Left renal pelvis (tissue), 4 donors: ENCODE measurements at regions not wholly inside any gene's neighbourhood (a gene's known extent, or its start where the extent isn't known, plus 50 kb on each side); places are given as distances from the start of the nearest gene placed in this dataset.
"Not testable (repeated sequence)": the region's sequence is repeated elsewhere in the genome, so short reads cannot be mapped to it uniquely, and the experiment has no call there.

Source experiments
- DNase-seq, 4 donors: peaks; one replicate each; pipeline ENCODE4 v3.0.0-alpha.2; 2013; ENCODE audit warnings: low read depth in 4 of 4, low spot score in 3 of 4

DNA sequence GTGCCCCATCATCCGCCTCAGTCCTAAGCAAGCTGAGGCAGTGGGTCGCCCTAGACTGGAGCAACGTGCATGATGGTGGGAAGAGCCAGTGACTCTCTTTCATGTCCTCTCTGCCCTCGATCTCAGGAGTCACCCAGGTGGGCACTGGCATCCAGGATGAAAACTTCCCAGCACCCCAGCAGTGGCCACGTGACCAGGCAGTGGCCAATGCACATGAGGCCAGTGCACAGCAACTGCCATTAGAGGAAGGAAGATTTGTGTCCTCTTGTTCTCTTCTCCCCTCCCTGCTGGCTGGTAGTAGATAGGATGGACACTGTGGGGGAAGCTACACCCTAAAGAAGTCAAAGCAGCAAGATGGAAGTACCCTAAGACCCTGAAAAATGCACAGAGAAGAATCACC, 334.1 kb upstream of the SULF2 start:
- DNase-seq, result not testable (repeated sequence)

DNA sequence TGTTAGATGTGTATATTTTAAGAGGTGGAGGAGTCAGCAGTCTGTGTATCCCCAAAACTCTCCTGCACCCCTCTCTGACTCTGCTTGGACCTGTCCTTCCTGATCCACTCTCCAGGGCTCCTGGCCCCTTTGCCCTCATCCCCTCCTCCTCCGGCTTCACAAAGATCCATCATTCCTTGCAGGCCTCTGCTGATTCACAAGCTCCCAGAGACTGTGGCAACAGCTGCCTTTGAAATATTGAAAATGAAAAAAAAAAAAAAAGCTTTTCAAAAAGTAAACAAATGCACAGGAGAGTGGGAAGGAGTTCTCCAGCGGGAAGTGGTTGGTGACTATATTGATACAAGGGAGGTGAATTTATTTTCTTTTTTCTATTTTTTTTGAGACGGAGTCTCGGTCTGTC, 330.2 kb upstream of the SULF2 start:
- no peak for DNase-seq

DNA sequence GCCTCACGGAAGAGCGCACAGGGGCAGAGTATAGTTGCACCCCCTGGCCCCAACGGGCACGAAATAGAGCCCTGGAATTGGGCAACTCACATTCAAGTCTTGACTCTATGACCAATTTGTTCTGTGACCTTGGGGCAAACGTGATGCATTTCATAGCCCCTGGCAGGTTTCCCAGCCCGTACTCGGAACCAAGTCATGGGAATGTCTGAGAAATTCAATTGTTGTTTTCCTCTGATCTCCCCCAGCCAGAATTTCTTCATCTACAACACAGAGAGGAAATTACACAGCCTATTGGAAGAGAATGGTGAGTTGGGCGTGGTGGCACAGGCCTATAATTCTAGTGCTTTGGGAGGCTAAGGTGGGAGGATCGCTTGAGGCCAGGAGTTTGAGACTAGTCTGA, 322.3 kb upstream of the SULF2 start:
- no peak for DNase-seq

DNA sequence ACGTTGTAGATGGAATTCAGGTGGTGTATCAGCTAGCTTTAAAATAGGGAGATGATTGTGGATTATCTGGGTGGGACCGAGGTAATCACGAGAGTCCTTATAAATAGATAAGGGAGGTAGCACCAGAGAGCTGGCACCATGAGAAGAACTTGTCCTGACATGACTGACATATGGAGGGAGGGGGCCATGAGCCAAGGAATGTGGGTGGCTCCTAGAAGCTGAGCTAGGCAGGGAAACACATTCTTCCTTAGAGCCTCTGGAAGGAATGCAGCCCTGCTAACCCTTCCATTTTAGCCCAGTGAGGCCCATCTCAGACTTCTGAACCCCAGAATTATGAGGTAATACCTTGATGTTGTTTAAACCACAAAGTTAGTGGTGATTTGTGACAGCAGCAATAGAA, 321.1 kb upstream of the SULF2 start:
- no peak for DNase-seq

DNA sequence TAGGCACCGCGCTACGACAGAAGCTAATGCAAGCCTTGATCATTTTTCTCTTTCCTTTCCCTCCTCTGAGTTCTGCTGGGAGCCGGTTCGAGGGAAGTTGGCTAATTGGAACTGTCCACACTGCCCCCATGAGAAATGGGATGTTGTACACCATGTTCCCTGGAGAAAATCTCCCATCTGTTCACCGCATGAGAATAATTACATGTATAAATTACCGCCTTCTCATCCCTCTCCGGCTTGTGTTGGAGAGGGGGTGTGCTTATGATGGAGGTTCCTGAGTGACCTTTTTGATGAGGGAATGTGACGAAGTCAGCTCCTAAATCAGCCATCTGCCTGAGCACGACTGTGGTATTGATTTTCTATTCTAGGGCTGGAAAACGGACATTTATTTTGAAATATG, 320.2 kb upstream of the SULF2 start:
- DNase-seq, result no peak

DNA sequence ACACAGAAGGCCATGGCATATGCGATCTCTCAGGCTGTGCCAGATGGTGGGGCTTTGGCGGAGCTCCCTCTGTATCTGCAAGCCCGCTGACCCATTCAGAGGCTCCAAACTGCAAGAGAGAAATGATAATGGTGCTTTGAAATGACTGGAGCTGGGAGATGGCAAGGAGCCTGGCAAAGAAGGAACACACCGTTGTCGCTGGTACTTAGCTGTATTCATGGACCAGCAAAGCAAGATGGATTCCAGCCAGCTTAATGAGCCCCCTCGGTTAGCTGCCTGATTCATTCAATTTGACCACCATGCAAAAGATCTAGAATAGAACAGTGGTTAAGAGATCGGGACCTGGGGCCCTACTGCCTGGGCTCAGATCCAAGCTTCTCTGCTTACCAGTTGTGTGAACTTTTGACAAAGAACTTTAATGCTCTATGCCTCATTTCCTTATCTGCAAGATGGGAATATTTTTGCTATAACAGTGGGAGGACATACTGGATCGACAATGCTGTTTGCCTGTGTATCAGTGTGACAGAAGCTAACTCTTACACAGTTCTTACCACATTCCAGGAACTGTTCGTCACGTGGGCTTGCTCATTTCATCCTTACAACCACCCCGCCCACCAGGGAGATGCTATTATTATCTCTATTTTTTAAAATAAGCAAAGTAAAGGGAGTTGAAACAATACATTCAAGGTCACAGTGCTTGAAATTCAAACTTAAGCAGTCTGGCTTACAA, 317.8 kb upstream of the SULF2 start:
- no peak for DNase-seq

DNA sequence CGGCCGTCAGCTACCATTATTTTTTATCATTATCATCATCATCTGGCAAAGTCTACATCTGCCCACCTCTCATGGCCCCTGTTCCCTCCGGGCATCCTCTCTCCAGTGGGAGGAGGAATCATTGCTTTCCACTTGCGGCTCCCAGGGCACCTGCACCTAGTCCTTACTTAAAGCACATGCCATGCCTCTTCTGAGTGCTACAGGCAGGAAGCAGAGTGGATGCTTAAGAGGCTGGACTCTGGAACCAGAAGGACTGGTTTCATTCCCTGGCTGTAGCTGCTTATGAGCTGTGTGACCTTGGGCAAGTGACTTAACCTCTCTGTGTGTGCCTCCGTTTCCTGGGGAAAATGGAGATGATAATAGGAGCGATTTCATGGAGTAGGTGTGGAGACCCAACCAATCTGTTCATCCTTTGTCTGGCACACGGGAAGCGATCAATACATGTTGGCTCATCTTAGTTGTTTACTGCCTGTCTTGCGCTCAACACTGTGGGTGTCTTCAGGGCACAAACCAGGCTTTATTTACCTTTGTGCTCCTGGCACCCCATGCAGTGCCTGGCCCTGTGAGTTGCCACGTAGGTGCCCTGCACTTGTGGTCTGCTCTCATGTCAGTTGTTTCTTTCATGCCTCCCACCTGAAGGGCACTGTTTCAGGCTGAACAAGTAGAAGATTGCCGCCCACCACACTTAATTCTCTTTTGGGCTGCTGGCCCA, 317.0 kb upstream of the SULF2 start:
- no peak for DNase-seq

DNA sequence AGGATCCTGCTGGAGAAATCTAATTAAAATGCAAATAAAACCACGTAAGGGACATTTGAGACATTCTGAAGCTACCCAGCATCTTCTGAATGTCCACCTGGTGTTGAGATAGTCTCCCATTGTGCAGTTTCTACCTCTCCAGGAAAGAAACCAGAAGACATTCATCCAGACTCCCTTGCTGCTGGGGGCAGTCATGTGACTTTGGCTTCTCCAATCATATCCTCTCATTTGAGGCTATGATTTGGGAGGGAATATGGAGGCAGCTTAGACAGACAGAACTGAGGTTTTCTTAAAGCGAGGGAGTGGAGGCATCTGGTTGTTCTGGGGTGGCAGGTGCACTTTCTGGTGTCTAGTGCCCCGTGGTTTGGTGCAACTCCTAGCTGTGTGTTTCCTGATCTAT, 315.2 kb upstream of the SULF2 start:
- no peak for DNase-seq

DNA sequence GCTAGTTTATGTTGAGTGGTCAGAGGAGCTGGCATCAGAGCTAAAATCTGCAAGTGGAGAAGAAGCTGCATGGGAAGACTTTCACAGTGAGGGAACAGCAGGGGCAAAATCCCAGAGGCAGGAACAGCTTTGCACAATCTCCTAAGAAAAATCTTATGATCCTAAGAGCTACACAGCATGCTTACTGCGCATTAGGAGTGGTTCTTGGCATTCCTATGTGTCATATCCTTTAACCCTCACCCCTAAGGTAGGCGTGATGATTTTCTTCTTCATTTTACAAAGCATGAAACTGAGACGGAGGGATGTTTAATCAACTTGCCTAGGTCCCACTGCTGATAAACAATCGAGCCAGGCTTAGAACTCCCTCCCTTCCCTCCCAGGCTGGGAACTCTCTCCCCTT, 313.6 kb upstream of the SULF2 start:
- DNase-seq, result no peak

DNA sequence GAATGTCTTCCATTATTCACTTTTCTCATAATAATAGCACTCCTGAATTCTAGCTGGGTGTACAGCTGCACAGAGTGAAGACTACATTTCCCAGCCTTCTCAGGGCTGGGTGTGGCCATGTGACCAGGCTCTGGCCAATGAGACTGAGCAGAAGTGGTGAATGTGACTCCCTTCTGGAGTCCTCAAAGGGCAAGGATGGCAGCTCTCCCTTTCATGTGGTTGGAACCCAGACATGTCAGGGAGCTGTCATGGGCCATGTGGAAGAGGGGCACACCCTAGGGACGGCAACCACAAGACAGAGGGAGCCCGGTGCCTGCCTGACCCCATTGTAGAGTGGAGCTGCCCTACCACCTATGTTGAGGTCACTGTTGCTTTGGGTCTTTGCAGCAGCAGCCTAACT, 312.8 kb upstream of the SULF2 start:
- DNase-seq, result no peak

DNA sequence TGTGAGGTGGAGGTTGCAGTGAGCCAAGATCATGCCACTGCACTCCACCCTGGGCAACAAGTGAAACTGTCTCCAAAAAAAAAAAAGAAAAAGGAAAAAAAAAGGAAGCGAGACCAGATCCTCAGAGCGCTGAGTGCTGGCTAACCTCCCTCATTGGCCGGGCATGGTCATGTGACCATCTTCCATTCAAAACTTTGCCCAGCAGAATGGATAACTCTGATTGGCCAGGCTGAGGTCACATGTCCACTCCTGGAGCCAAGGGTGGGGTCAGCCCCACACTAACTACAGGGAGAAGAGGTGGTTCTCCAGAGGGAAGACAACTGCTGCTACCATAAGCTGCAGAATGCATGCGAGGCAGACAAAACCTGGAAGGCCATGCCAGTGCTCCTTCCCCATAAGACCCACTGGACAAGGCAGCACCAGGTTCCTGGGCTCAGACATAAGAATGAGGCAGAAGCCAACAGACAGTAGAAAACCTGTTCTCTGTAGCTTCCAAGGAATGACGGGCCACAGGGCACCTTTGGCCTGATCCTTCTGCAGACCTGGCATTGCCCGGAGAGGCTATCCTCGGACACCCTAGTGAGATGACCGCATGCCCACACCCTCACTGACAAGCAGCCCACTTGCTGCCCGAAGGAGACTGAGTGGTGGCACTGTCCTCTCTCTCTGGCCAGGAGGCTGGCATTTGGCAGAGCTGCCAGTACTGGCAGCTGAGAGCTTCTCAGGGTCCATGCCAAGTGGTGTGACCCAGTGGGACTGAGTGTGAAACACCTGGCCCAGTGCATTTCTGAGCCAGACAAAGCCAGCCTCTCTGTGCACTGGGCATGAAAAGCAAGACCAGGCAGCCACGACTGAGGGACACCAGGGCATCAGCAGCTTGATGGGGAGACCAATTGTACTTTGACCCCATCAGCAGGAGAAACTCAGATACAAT, 311.9 kb upstream of the SULF2 start:
- DNase-seq, result no peak

DNA sequence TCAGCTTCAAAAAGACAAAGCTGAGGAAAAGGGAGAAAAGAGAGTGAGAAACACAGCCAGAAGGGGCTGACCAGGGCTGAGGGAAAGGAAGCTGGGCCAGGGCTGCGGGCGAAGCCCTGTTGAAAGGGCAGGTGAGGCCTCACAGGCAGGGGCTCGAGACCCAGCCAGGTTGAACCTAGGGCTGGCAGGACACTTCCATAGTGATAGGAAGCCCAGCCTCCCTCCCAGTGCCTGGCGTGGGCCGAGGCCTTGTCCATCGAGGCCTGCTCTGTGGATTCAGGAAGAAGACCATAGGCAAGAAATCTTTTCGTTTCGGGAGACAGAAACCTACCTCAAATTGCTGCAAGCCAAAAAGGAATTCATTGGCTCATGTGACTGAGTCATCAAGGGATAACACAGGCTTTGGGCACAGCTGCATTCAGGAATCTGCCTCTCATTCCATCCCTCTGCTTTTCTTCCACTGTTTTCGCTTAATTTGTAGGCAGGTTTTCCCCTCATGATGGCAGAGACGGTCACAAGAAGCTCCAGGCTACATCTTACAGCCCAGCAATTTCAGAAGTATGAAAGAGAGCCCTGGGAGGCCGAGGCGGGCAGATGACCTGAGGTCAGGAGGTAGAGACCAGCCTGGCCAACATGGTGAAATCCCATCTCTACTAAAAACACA, 311.1 kb upstream of the SULF2 start:
- no peak for DNase-seq

DNA sequence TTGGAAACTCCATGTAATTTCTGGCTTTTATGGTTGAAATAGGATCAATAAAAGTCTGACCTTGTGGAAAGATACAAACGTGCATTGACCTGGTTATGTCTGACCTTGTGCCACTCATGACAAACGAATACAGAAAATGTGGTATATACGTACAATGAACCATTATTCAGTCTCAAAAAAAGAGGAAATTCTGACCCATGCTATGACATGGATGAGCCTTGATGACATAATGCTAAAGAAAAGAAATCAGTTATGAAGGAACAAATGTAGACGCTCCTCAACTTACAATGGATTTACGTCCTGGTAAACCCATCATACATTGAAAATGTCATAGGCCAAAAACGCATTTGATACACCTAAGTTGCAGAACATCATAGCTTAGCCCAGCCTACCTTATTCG, 309.7 kb upstream of the SULF2 start:
- no peak for DNase-seq

DNA sequence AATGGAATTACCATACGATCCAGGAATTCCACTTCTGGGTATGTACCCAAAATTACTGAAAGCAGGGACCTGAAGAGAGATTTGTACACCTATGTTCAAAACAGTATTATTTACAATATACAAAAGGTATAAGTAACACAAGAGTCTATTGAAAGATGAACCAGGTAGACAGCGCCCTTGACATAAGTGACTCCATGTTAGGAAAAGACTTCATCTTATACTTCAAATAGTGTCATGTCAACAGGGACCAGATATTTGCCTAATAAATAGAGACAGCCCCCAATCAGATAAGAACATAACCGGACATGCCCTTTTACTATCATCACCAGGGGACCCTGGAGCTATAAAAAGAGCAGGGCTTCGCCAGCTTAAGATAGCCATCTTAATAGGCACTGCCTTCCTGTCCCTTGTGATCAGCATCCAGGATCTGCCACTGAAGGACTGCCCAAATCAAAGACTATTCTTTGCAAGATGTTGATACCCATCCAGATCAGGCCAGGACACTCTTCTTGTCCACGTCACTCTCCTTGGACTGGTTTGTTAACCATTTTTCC, 309.0 kb upstream of the SULF2 start:
- DNase-seq, result no peak

DNA sequence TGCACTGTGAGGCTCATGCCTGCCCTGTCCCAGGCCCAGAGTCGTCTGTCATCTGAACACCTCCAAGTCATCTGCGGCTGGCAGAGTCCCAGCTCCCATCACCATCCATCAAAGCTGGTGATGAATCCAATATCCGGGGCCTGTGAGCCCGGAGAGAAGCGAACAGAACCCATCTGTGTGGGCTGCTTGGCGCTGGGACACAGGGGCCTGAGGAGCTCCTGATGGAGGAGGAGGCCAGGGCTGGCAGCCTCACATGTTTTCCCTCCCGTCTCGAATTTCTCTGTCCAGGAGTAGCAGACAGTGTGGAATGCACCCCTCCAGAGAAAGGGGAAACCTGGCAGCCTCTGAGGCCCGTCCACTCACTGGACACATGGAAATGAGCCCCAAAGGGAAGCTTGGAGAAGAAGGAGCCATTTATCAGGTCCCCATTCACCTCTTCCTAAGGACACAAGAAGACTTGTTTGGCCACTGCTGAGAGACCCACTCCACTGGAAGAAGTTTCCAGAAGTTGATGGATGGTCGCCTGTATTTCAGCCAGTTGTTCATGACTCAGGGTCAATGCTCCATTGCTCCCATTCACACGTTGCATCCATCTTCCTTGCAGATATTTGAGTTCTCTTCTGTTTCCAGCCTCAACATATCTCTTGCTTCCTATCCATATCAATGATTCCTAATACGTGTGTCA, 307.5 kb upstream of the SULF2 start:
- no peak for DNase-seq

DNA sequence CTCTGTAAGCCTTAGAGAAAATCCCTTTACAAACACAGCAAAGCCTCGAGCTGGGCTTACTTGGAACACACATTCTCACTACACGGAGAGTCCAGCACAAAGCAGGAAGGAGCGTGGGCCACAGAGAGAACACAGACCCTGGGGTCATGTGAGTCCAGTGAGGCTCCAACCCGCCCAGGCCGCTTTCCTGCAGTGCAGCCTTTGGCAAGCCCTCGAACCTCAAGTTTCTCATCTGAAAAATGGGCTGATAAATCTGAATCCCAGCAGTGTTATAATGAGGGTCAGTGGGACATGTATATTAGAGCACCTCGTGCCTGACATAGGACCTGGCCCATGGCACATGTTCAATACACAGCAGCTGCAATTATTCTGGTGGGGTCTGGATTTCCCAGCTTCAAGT, 305.5 kb upstream of the SULF2 start:
- no peak for DNase-seq

DNA sequence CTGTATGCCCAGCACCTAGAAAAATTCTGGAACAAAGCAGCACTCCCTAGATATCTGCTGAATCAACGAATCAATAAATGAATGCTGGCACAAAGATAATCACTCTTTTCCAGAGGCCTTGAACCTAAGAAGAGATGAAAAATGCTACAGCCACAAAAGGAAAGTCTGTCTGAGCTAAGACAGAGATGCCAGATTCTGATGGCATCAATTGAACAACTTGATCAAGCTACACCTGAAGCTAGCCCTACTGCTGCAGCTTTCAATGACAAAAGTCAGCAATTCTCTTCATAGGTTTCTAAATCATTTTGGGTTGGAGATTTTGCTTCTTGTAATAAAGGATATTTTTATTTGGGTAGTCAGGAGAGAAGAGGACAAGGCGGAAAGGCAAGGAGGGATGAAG, 305.0 kb upstream of the SULF2 start:
- no peak for DNase-seq

DNA sequence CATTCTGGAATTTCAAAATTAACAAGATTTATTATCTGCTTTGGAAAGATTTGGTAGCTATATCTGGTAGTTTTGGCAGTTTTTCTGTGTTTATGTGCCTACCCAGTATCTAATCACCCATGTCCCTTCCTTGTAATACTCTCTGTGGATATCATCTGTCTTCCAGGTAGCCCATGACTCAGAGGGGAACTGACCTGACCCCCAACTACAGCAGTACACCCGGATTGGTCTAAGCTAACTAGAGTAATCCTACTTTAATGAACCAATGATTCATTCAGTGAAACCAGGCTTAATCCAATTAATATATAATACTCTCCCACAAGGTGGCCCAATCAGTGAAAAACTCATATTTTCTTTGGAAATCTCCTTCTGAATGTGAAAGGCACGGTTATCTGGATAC, 295.3 kb upstream of the SULF2 start:
- no peak for DNase-seq

DNA sequence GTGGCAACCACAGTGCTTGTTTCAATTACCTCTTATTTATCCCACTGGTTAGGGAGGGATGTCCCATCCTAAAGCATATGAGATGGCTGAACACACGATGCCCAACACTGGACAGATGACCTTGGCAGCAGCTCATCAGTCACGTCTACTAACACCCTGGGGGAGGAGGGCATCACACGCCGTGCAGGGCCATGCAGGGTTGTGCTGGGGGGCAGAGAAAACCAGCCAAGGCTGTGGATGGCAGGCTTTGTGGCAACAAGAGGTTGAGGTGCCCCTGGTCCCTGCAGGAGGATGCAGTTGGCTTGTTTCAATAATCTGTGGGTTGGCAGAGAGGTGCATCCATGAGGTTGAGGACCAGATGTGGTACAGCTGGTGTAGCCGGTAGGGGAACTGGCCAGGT, 293.7 kb upstream of the SULF2 start:
- DNase-seq, result no peak

DNA sequence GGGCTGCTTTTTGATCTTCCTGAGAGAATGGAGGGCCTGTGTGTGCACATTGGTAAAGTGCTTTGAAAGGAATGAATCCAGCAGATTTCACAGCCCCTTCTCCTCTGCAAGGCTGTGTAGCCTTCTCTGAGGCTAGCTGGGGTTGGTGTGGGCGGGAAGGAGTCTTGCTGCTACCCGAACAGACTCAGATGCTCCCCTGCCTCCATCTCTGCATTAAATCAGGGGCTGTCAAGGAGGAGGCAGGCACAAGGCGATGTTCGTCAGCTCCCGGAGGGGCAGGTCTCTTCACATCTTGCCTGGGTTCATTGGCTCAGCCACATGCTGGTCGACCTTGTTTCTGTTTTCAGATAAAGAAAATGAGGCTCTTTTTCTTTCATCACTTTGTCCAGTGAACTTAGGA, 291.5 kb upstream of the SULF2 start:
- no peak for DNase-seq
